H1 (cell line): ENCODE measurements at regions not wholly inside any gene's neighbourhood (a gene's known extent, or its start where the extent isn't known, plus 50 kb on each side); places are given as distances from the start of the nearest gene placed in this dataset.

Experiments
- ASH2L ChIP-seq: fragments of 200-600, 300-600 bp; sonication (generic); IDR thresholded peaks from one replicate; pipeline ENCODE4 v1.7.1; 2017; ENCODE audit warnings: low read length
- EP300 ChIP-seq, 2 experiments: IDR thresholded peaks; 1 replicate in 1 of 2; 2 replicates in 1 of 2; pipeline ENCODE4 v1.6.1; 2011 to 2012; ENCODE audit warnings: low read depth in 2 of 2, low read length in 2 of 2, mild to moderate bottlenecking in 2 of 2, borderline replicate concordance in 1 of 2, inconsistent platforms in 1 of 2, moderate library complexity in 1 of 2
- HDAC2 ChIP-seq, 2 experiments: fragments of 300-600 bp in 1 of 2; sonication (generic) in 1 of 2; IDR thresholded peaks; 2 replicates each; pipeline ENCODE4 v1.6.1; 2011 to 2012; ENCODE audit warnings: low read depth in 2 of 2, low read length in 2 of 2, mild to moderate bottlenecking in 2 of 2, moderate library complexity in 2 of 2, borderline replicate concordance in 1 of 2, inconsistent platforms in 1 of 2
- JUND ChIP-seq: IDR thresholded peaks from 2 replicates; pipeline ENCODE4 v1.6.1; 2011; ENCODE audit warnings: mild to moderate bottlenecking, improper control_type of control experiment, low read length
- SIN3A ChIP-seq, 2 experiments: IDR thresholded peaks in 1 of 2; conservative IDR thresholded peaks in 1 of 2; 2 replicates each; pipeline ENCODE4 v1.6.1; 2011 to 2012; ENCODE audit warnings: low read length in 2 of 2, improper control_type of control experiment in 1 of 2, low read depth in 1 of 2, mild to moderate bottlenecking in 1 of 2

- no peak for TF ChIP-seq SIN3A (conservative IDR thresholded peaks at IDR 0.05 in 1 of 2, IDR thresholded peaks at IDR 0.05 in 1 of 2; ENCODE audit: low read depth in 1 of 2, low read length in 2 of 2)
- TF ChIP-seq JUND, result no peak
- no peak for TF ChIP-seq ASH2L
- no peak for TF ChIP-seq EP300 (IDR thresholded peaks at IDR 0.05; ENCODE audit: borderline replicate concordance in 1 of 2, low read depth in 2 of 2, low read length in 2 of 2)
- no peak for TF ChIP-seq HDAC2 (IDR thresholded peaks at IDR 0.05; ENCODE audit: borderline replicate concordance in 1 of 2, low read depth in 2 of 2, low read length in 2 of 2)
Observed at GRCh38 chr2:143968860-143969259, 551.1 kb downstream of the ZEB2 start (continued).
